ENCODE measurements at regions not wholly inside any gene's neighbourhood (a gene's known extent, or its start where the extent isn't known, plus 50 kb on each side); places are given as distances from the start of the nearest gene placed in this dataset.

DNA sequence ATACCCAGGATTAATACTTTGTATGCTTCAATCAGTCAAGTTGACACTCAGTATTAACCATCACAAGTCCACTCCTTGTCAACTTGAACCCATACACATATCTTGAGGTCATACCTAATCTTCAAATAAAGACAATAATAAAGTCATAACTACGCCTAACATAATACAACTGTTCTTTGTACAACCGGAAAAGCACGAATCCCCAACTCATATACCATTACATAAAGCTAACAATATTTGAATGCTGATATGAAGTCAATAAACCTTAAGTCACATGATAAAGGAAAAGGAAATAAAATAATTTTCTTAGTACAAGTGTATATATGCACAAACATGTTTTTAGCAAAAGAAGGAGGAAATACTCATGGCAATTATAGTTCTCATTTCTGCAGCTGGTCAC lies 770.6 kb upstream of the GYPC start:
- TF ChIP-seq, protein P1, sequence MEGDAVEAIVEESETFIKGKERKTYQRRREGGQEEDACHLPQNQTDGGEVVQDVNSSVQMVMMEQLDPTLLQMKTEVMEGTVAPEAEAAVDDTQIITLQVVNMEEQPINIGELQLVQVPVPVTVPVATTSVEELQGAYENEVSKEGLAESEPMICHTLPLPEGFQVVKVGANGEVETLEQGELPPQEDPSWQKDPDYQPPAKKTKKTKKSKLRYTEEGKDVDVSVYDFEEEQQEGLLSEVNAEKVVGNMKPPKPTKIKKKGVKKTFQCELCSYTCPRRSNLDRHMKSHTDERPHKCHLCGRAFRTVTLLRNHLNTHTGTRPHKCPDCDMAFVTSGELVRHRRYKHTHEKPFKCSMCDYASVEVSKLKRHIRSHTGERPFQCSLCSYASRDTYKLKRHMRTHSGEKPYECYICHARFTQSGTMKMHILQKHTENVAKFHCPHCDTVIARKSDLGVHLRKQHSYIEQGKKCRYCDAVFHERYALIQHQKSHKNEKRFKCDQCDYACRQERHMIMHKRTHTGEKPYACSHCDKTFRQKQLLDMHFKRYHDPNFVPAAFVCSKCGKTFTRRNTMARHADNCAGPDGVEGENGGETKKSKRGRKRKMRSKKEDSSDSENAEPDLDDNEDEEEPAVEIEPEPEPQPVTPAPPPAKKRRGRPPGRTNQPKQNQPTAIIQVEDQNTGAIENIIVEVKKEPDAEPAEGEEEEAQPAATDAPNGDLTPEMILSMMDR (IDR thresholded peaks at IDR 0.05; ENCODE audit: low read depth, low read length, missing control alignments), result no peak
- no peak overlapping the region for H3K4me3 ChIP-seq (replicated peaks; ENCODE audit: low read depth, low read length)
- no peak for DNase-seq (ENCODE audit: extremely low read depth, low read depth)

DNA sequence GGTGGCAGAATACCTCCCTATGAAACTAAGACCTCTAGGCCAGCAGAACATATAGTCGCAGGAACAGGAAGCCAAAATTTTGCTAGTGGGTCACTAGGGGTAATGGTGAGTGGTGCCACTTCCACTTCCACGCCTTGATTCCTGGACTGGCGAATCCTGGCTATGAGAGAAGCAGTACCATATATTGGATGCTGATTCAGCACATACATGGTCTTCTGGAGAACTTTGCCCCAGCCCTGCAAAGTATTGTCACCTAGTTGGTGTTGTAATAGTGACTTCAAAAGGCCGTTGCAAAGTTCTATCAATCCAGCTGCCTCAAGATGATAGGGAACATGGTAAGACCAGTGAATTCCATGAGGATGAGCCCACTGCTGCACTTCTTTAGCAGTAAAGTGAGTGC lies 769.8 kb upstream of the GYPC start:
- DNase-seq (ENCODE audit: extremely low read depth, low read depth), result no peak

DNA sequence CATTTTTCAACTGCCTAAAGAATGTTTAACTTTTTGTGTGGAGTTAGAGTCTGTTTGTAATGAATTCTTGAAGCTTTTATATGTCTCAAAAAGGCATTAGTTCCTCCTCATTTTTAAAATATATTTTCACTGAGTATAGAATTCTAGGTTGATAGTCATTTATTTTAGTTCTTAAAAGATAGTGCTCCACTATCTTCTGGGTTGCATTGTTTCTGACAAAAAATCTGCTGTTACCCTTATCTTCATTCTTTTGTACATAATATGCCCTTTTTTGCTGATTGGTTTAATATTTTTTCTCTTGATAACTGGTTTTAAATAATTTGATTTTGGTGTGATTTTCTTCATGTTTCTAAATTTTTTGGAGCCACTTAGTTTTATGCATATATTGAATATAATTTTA lies 754.7 kb upstream of the GYPC start:
- TF ChIP-seq, protein P1 (IDR thresholded peaks at IDR 0.05; ENCODE audit: low read depth, low read length, missing control alignments), result no peak
- no peak for DNase-seq (ENCODE audit: extremely low read depth, low read depth)
- H3K4me3 ChIP-seq (replicated peaks; ENCODE audit: low read depth, low read length), result no peak overlapping the region

More for the DNA sequence above, 769.8 kb upstream of the GYPC start:
- TF ChIP-seq, protein P1 (IDR thresholded peaks at IDR 0.05; ENCODE audit: low read depth, low read length, missing control alignments), result no peak
- H3K4me3 ChIP-seq (replicated peaks; ENCODE audit: low read depth, low read length), result no peak overlapping the region

DNA sequence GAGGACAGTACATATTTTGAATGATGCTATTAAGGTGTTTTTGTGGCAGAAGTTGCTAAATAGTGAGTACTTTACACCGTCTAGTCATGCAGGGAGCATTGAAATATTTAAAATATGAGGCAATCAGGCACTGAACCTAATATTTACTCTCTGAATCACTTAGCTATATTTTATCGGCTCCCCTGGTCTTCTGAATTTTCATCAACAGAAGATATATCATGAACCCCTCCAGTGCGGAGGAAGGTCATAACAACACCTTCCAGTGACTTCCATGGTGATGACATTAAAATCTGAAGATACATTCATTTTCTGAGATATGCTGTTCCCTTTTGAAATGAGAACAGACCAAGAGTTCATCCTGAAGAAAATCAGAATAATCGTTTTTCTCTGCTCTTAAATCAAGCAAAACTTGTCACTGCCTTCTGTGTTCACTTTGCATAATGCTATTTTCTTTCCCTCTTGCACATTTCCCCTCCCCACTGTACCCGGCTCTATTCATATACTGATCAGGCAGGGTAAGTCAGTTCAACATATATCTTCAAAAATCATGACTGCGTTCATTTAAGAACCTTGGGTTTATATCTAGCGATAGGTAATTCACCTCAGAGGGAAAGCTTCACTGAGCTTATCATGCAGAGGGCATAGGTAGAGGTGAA lies 729.9 kb upstream of the GYPC start:
- no peak for DNase-seq (ENCODE audit: extremely low read depth, low read depth)
- TF ChIP-seq, protein P1 (IDR thresholded peaks at IDR 0.05; ENCODE audit: low read depth, low read length, missing control alignments), result no peak
- H3K4me3 ChIP-seq (replicated peaks; ENCODE audit: low read depth, low read length), result no peak overlapping the region

DNA sequence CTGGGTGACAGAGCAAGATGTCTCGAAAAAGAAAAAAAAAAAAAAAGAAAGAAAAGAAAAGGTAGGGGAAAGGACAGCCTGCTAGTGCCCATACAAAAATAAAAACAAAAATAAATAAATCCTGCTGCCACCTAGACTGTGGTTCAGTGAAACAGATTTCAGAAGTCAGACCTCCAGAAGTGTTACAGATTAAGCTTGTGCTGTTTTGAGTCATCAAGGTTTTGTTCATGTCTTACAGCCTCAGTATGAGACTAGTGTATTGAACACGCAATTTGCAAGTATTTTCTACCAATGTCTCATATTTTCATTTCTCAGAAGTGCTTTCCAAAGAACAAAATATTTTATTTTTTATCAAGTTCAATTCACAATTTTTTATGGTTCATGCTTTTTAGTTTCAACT lies 720.4 kb upstream of the GYPC start:
- no peak overlapping the region for H3K4me3 ChIP-seq (replicated peaks; ENCODE audit: low read depth, low read length)
- TF ChIP-seq, protein P1 (IDR thresholded peaks at IDR 0.05; ENCODE audit: low read depth, low read length, missing control alignments), result no peak
- DNase-seq (ENCODE audit: extremely low read depth, low read depth), result no peak

DNA sequence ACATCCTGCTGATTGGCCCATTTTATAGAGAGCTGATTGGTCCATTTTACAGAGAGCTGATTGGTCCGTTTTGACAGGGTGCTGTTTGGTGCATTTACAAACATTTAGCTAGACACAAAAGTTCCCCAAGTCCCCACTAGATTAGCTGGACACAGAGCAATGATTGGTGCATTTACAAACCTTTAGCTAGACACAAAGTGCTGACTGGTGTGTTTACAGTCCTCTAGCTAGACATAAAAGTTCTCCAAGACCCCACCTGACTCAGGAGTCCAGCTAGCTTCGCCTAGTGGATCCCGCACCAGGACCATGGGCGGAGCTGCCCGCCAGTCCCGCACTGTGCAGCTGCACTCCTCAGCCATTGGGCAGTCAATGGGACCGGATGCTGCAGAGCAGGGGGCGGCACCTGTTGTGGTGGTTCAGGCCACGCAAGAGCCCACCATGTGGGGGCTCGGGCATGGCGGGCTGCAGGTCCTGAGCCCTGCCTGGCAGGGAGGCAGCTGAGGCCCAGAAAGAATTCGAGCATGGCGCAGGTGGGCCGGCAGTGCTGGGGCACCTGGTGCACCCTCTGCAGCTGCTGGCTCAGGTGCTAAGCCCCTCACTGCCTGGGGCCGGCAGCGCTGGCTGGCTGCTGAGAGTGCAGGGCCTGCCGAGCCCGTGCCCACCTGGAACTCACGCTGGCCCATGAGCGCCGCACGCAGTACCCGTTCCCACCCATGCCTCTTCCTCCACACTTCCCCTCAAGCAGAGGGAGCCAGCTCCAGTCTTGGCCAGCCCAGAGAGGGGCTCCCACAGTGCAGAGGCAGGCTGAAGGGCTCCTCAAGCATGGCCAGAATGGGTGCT lies 713.2 kb upstream of the GYPC start:
- TF ChIP-seq, protein P1 (IDR thresholded peaks at IDR 0.05; ENCODE audit: low read depth, low read length, missing control alignments), result no peak
- H3K4me3 ChIP-seq (replicated peaks; ENCODE audit: low read depth, low read length), result no peak overlapping the region
- no peak for DNase-seq (ENCODE audit: extremely low read depth, low read depth)

Data from HFF-Myc (cell line).